A172 (cell line): ENCODE measurements at regions not wholly inside any gene's neighbourhood (a gene's known extent, or its start where the extent isn't known, plus 50 kb on each side); places are given as distances from the start of the nearest gene placed in this dataset.
"Not testable (repeated sequence)": the region's sequence is repeated elsewhere in the genome, so short reads cannot be mapped to it uniquely, and the experiment has no call there.

Experiments used
- DNase-seq: peaks from one replicate; pipeline ENCODE4 v3.0.0-alpha.2; 2015; ENCODE audit warnings: low spot score

DNA sequence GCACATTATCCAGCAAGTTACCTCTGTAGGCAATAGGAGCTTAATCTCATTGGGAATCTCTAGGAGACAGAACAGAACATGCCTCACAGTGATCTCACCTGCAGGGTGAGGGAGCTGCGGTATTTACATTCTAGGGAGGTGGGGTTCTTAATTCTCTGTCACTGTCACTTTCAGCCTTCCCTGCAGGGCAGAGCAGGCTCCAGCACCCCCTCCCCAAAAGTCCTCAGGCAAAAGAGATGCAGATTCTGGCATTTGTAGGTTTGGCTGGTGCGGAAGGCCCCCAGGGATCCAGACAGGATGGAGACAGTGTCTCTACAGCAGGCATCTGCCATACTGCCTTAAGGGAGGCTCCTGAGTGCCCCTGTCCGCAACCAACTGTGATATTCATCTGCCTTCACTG, 166.4 kb upstream of the ATP6AP2 start:
- no peak for DNase-seq

DNA sequence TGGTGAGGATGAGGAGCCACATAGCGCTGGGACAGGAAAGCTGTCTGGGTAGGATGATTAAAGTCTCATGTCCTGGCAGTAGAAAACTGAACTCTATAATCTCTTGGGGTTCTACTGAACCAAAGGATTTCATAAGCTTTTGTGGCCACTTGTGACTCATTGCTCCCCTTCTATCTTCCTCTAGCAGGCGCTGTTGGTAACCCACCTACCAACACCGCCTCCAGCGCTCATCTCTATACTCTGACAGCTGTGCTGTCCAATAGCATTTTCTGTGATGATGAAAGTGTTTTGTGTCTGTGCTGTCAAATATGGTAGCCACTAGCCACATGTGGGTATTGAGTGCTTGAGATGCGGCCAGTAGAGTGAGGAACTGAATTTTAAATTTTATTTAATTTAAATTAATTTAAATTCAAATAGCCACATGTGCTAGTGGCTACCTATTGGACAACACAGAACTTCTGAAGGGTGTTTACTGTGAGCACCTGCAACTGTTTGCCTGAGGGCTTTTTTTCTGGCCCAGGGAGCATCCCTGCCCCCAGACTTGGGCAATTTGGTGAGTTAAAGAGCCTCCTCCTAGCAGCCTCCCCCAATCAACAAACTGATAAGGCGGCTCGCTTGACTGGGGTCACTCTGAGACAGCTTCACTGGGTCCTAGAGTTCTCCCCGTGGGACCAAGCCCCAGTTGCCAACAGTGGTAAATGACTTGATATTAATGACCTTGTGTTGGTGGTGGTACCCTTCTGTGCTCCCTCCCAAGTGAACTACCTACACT, 169.2 kb upstream of the ATP6AP2 start:
- DNase-seq = no peak

DNA sequence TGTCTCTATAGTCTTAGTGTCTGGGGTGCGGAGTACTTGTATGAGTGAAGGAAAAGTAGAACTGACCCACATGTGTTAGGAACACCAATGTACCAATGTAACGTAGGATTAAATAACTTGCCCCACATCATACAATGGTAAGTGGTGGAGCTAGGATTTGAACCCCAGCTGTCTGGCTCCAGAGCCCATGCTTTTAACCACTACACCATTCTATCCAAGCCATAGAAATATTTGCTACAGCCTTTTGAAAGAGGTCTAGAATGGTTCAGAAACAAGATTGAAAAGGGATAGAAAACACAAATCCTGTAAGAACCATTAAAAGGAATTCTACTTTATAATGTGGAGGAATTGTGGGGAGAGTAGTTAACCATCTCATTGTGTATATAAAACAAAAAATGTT, 169.9 kb upstream of the ATP6AP2 start:
- no peak for DNase-seq

GRCh38 chrX:40406330-40406859, 174.4 kb upstream of the ATP6AP2 start:
- no peak for DNase-seq

GRCh38 chrX:40405399-40405798, 175.4 kb upstream of the ATP6AP2 start:
- no peak for DNase-seq

DNA sequence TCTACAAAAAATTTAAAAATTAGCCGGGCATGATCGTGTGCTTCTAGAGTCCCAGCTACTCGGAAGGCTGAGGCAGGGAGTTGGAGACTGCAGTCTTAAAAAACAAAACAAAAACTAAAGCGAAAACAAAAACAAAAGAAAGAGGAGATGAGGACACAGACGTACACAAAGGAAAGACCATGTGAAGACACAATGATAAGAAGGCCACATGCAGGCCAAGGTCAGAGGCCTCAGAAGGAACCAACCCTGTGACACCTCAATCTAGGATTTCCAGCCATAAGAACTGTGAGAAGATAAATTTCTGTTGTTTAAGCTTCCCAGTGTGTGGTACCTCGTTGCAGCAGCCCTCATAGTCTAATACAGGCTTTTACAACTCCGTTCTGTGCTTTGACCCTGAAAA, 177.0 kb upstream of the ATP6AP2 start:
- DNase-seq = no peak

GRCh38 chrX:40402831-40403533, 177.8 kb upstream of the ATP6AP2 start:
- peak; percentile 28 for DNase-seq

- DNase-seq = no peak
These were observed 185.7 kb upstream of the ATP6AP2 start for GRCh38 chrX:40395102-40395501.

GRCh38 chrX:40394302-40394701, 186.5 kb upstream of the ATP6AP2 start:
- DNase-seq = no peak

DNA sequence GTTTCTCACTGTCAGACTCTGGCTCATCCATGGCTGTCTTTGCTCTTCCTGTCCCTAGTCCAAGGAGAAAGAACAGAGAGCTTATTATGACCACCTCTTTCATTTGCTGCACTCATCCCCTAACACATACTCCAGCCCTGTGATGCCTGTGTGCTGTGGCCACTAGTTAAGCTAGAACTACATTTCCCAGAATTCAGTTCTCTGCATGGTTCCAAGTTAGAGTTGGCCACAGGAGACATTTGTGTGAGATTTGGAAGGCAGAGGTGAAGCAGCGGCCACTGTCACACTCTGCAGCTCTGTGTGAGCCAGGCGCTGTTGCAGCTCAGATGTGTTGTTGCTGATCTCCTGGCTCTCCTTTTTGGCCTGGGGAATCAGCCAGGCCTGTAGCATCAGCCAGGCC, 188.2 kb upstream of the ATP6AP2 start:
- no peak for DNase-seq

DNA sequence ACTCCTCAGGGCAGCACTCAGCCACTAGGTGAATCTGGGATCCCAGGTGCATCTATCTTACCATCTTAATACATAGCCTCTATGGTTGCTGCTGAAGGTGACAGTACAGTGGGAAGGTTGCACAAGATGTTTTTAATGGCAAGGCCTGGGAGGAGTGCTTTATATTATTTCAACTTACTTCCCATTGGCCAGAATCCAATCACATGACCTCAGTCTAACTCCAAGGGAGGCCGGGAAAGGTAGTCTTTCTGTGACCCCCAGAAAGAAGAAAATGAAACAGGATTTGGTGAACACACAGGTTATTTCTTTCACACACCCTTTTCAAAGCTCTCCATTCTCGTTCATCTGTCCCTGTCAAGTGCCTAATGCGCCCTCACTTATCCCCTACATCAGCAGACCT, 189.1 kb upstream of the ATP6AP2 start:
- DNase-seq = no peak

- DNase-seq = no peak
These were observed 191.2 kb upstream of the ATP6AP2 start for GRCh38 chrX:40389555-40389954.

- DNase-seq = no peak
These were observed 192.3 kb upstream of the ATP6AP2 start for GRCh38 chrX:40388441-40388840.

- DNase-seq = not testable (repeated sequence)
These were observed 192.9 kb upstream of the ATP6AP2 start for GRCh38 chrX:40387869-40388268.

GRCh38 chrX:40387311-40387710, 193.5 kb upstream of the ATP6AP2 start:
- not testable (repeated sequence) for DNase-seq

- no peak for DNase-seq
These were observed 195.1 kb upstream of the ATP6AP2 start for GRCh38 chrX:40385682-40386081.

- no peak for DNase-seq
These were observed 195.5 kb upstream of the ATP6AP2 start for GRCh38 chrX:40385256-40385655.

GRCh38 chrX:40383969-40384368, 196.8 kb upstream of the ATP6AP2 start:
- no peak for DNase-seq

DNA sequence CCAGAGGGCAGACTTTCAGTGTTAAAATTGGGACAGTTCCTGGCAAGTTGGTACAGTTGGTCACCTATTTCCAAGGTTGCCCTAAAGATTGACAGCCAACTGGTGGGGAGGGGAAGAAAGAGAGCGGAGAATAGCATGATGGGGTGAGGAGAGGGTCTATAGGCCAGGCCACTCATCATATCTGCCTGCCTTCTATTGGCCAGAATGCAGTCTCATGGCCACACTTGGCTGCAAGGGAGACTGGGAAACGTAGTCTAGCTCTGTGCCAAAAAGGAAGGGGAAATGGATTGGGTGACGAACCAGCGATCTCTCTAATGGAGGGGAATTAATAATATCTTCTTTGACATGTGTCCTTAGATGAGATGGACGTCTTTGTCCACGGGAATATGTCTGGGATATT, 197.4 kb upstream of the ATP6AP2 start:
- DNase-seq = no peak

DNA sequence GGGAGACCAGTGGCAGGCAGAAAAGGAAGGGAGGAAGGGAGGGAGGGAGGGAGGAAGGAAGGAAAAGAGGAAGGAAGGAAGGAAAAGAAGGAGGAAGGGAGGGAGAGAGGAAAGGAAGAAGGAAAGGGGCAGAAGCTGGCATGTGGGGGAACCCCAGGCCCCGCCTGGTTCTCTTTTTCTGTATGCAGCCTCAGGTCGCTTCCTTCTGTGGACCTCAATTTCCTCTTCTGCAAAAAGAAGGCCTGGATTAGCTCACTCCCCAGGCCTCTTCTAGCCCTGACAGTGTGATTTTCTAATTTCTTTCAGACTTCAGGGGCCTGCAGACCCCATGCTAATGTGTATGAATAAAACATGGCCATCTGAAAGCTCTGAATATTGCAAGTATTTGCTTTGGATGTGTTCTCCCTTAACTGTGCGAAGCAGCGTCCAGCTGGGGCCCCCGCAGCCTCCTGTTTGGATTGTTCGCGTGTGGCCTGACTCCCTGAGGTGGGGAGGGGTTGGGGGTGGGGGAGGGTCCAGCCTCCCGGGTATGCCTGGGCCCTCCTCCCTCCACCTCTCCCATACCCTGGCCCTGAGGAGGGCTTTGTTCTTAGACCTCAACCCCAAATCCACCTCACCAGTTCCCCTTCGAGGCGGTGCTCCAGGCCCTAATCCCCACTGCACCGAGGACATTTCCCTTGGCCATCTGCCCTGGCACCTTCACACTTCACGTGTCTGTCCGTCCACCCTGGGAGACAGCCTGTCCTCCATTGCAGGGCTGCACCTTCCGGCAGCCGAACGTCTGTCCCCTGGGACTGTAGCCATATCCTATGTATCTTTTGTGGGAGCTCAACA, 199.9 kb upstream of the ATP6AP2 start:
- DNase-seq = no peak

GRCh38 chrX:40377684-40378083, 203.1 kb upstream of the ATP6AP2 start:
- no peak for DNase-seq

DNA sequence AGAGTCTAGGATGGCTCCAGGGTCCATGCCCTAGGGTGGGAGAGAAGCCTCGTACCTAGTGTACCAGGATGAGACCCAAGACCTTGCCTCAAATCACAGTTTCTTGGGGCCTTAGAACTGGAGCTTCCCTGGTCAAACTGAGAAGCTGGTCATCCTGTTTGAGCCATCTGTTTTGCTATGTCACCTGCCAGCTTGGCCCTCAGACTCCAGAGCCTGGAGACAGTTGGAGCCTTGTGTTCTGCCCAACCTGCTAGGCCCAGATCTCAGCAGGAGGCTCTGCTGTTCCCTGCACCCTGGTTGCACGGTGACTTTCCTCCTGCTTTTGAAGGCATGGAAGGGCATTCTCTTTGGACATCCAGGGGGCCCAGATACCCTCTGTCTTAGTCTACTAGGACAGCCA, 206.3 kb upstream of the ATP6AP2 start:
- DNase-seq = no peak
